Sigmoid colon (tissue), 6 donors: ENCODE measurements at regions not wholly inside any gene's neighbourhood (a gene's known extent, or its start where the extent isn't known, plus 50 kb on each side); places are given as distances from the start of the nearest gene placed in this dataset.

Experiments
- DNase-seq: peaks from one replicate; pipeline ENCODE4 v3.0.0-alpha.2; 2019
- H3K27ac ChIP-seq, 4 donors: fragments of 200-600 bp; sonication (generic); one replicate each; pipeline ENCODE4 v1.5.1; 2016 to 2019; ENCODE audit warnings: mild to moderate bottlenecking in 1 of 4
- H3K27me3 ChIP-seq, 3 donors: fragments of 200-600 bp; sonication (generic); one replicate each; pipeline ENCODE4 v1.5.1; 2019; ENCODE audit warnings: mild to moderate bottlenecking in 1 of 3
- H3K36me3 ChIP-seq, 4 donors: fragments of 200-600 bp; sonication (generic); one replicate each; pipeline ENCODE4 v1.5.1; 2016 to 2019
- H3K4me1 ChIP-seq, 4 donors: fragments of 200-600 bp; sonication (generic); one replicate each; pipeline ENCODE4 v1.5.1; 2017 to 2019
- H3K4me3 ChIP-seq, 4 donors: fragments of 200-600 bp; sonication (generic); one replicate each; pipeline ENCODE4 v1.5.1; 2017 to 2019; ENCODE audit warnings: mild to moderate bottlenecking in 2 of 4, moderate library complexity in 1 of 4
- H3K9me3 ChIP-seq, 4 donors: fragments of 200-600 bp in 3 of 4; sonication (generic) in 3 of 4; one replicate each; pipeline versions ENCODE4 v1.5.1 to v1.6.1; 2013 to 2019
- EP300 ChIP-seq, 4 donors: sonication (generic); formaldehyde crosslinking; IDR thresholded peaks; one replicate each; pipeline ENCODE4 v1.6.1; 2017; ENCODE audit warnings: antibody characterized with exemption in 4 of 4
- POLR2A ChIP-seq, 2 donors: fragments of 450-650 bp; IDR thresholded peaks; one replicate each; pipeline ENCODE4 v1.6.1; 2016; ENCODE audit warnings: antibody characterized with exemption in 2 of 2, mild to moderate bottlenecking in 2 of 2, moderate library complexity in 2 of 2
- POLR2AphosphoS5 ChIP-seq, 4 donors: sonication (generic); formaldehyde crosslinking; IDR thresholded peaks; one replicate each; pipeline ENCODE4 v1.6.1; 2017; ENCODE audit warnings: antibody characterized with exemption in 4 of 4
- WGBS, 2 donors: extraction: QIAGEN DNeasy Blood & Tissue Kit; methylation state at CpG; one replicate each; pipeline ENCODE4 v1.1.7; 2013; 5-methylcytosine and 5-hydroxymethylcytosine counted together
- intact Hi-C: fragments of 100-400 bp; cut with DNase I; formaldehyde crosslinking; loops from one replicate; pipeline ENCODE4 v1.15.1; 2023
- TF ChIP-seq, protein P1 (sequence below), 4 experiments: fragments of 450-650 bp in 3 of 4; fragments of 200-600 bp in 1 of 4; IDR thresholded peaks; one replicate each; pipeline ENCODE4 v1.5.1; 2016 to 2019; ENCODE audit warnings: antibody characterized with exemption in 4 of 4, mild to moderate bottlenecking in 3 of 4, moderate library complexity in 2 of 4
- donor health status: healthy with polysubstance abuse.
- donor health status: healthy.

DNA sequence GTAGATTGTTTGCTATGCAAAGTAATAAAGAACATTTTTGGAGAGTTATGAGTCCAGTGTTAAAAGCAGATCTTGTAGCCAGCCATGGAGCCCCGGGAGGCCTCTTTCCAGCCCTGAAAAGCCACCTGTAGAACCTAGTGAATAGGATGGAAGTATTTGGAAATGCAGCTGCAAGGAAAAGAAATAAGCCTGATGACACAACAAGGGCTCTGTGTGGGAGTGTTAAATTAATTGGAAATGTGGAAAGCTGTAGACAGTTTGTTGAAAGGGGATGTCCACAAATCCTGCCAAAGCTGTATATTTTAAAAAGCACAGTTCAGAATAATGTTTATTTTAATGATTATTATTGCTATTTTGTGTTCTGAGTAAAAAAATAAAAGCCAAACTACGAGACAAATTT lies 152.5 kb upstream of the GHR start:
- no peaks in the 10 kb centered on the region for H3K27me3 ChIP-seq
- no peaks in the 10 kb centered on the region for H3K9me3 ChIP-seq
- 8 to 37% methylated on average over 2 of the region's 2 CpGs for WGBS, 2 donors
- TF ChIP-seq POLR2AphosphoS5 (IDR thresholded peaks at IDR 0.05) (no peak), POLR2A (IDR thresholded peaks at IDR 0.05) (no peak), EP300 (IDR thresholded peaks at IDR 0.05) (no peak)
- TF ChIP-seq, protein P1, sequence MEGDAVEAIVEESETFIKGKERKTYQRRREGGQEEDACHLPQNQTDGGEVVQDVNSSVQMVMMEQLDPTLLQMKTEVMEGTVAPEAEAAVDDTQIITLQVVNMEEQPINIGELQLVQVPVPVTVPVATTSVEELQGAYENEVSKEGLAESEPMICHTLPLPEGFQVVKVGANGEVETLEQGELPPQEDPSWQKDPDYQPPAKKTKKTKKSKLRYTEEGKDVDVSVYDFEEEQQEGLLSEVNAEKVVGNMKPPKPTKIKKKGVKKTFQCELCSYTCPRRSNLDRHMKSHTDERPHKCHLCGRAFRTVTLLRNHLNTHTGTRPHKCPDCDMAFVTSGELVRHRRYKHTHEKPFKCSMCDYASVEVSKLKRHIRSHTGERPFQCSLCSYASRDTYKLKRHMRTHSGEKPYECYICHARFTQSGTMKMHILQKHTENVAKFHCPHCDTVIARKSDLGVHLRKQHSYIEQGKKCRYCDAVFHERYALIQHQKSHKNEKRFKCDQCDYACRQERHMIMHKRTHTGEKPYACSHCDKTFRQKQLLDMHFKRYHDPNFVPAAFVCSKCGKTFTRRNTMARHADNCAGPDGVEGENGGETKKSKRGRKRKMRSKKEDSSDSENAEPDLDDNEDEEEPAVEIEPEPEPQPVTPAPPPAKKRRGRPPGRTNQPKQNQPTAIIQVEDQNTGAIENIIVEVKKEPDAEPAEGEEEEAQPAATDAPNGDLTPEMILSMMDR (IDR thresholded peaks at IDR 0.05) = no peak
- intact Hi-C loops = no loop called here
- no peak overlapping the region for H3K27ac ChIP-seq
- H3K36me3 ChIP-seq = no peaks in the 10 kb centered on the region
- H3K4me1 ChIP-seq = no peaks in the 10 kb centered on the region
- DNase-seq = no peak
- H3K4me3 ChIP-seq = no peak overlapping the region

DNA sequence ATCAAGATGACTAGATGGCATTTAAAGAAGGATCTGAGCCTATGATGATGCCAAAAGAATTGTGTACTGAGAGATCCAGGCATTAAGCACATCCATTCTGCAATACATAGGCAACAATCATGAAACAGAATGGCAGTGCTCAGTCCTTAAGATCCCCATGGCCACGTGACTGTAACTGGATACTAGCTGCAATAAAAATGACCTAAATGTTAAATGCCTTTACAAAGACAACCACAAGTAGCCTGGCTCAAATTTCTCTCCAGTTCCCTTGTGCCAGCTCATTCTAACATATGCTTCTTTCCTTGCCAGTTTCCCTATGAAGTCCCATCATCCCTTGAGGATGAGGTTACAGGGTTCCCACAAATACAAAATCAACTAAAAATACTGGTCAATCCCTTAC lies 148.3 kb upstream of the GHR start:
- 12 to 20% methylated on average over 1 of the region's 1 CpG for WGBS, 2 donors
- H3K36me3 ChIP-seq = no peaks in the 10 kb centered on the region
- H3K27me3 ChIP-seq = no peaks in the 10 kb centered on the region
- DNase-seq = no peak
- H3K4me3 ChIP-seq = no peak overlapping the region
- H3K9me3 ChIP-seq = no peaks in the 10 kb centered on the region
- intact Hi-C loops = no loop called here
- TF ChIP-seq, protein P1 (IDR thresholded peaks at IDR 0.05) = no peak
- no peak for TF ChIP-seq POLR2AphosphoS5 (IDR thresholded peaks at IDR 0.05)
- no peak for TF ChIP-seq POLR2A (IDR thresholded peaks at IDR 0.05)
- no peak for TF ChIP-seq EP300 (IDR thresholded peaks at IDR 0.05)
- H3K27ac ChIP-seq = no peak overlapping the region
- H3K4me1 ChIP-seq = no peaks in the 10 kb centered on the region

DNA sequence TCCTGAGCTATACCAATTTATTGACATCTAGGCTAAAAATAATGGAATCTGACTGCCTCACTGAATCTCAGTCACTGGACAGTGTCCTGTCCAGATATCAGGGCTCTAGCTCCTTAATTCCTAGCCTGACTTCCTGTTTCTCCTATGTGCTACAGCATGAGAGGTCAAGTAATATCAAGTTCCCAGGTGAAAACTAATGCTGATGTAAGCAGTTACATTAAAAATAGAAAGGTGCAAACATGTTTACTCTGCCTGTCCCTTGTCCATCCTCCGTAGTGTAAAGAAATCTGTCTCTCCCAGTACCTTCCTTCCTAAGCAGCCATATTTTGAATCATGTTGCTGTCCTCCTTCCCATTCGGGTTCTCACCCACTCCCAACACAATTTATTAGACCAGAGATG lies 145.9 kb upstream of the GHR start:
- no peak for TF ChIP-seq POLR2AphosphoS5 (IDR thresholded peaks at IDR 0.05)
- TF ChIP-seq EP300 (IDR thresholded peaks at IDR 0.05) = no peak
- TF ChIP-seq, protein P1 (IDR thresholded peaks at IDR 0.05) = no peak
- no peak for TF ChIP-seq POLR2A (IDR thresholded peaks at IDR 0.05)
- H3K4me1 ChIP-seq = no peaks in the 10 kb centered on the region
- no peaks in the 10 kb centered on the region for H3K36me3 ChIP-seq
- intact Hi-C loops = no loop called here
- no peaks in the 10 kb centered on the region for H3K9me3 ChIP-seq
- H3K27me3 ChIP-seq = no peaks in the 10 kb centered on the region
- 57 to 75% methylated on average over 2 of the region's 2 CpGs for WGBS, 2 donors
- no peak overlapping the region for H3K27ac ChIP-seq
- no peak for DNase-seq
- no peak overlapping the region for H3K4me3 ChIP-seq

DNA sequence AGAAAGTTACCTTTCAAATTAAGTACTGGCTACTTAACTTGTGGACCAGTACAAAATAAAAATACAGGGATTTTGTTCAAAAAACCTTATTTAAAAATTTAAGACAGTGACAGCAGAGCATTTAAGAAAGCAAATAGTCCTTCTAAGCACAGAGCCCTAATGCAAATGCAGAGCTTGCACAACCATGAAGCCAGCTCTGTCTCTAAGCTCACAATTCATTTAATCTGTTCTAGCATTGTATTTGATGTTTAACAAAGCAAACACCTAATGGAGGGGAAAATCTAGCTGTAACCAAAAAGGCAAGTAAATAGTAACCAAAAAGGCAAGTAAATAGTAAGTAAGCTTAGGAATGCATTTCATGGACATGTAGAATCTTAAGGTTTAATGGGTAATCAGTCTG lies 138.7 kb upstream of the GHR start:
- H3K9me3 ChIP-seq = no peaks in the 10 kb centered on the region
- H3K4me1 ChIP-seq = no peaks in the 10 kb centered on the region
- H3K36me3 ChIP-seq = no peaks in the 10 kb centered on the region
- H3K27me3 ChIP-seq = no peaks in the 10 kb centered on the region
- no peak overlapping the region for H3K4me3 ChIP-seq
- no peak overlapping the region for H3K27ac ChIP-seq
- intact Hi-C loops = no loop called here
- DNase-seq = no peak
- TF ChIP-seq EP300 (IDR thresholded peaks at IDR 0.05) = no peak
- no peak for TF ChIP-seq POLR2A (IDR thresholded peaks at IDR 0.05)
- no peak for TF ChIP-seq POLR2AphosphoS5 (IDR thresholded peaks at IDR 0.05)
- TF ChIP-seq, protein P1 (IDR thresholded peaks at IDR 0.05) = no peak

DNA sequence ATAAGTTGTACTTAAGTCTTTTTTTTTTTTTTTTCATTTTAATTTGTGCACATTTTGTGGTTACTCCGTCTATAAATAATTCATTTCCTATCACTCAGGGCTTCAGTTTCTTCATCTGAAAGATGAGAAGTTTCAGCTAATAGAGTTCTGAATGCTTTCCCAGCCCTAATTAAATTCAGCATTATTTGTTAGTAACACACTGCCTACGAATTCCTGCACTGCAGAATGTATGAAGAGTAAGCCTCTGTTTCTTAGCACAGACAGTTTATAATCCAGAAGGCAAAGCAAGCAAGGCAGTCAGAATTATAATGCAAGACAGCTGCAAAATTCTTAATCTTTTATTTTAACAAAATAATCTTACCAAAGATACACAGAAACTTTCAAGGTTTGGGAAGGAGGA lies 138.0 kb upstream of the GHR start:
- no peaks in the 10 kb centered on the region for H3K27me3 ChIP-seq
- DNase-seq = no peak
- no peak overlapping the region for H3K27ac ChIP-seq
- WGBS, 2 donors = 47 to 56% methylated on average over 2 of the region's 2 CpGs
- TF ChIP-seq POLR2AphosphoS5 (IDR thresholded peaks at IDR 0.05) (no peak), EP300 (IDR thresholded peaks at IDR 0.05) (no peak), POLR2A (IDR thresholded peaks at IDR 0.05) (no peak)
- TF ChIP-seq, protein P1 (IDR thresholded peaks at IDR 0.05) = no peak
- intact Hi-C loops = no loop called here
- no peaks in the 10 kb centered on the region for H3K36me3 ChIP-seq
- H3K9me3 ChIP-seq = no peaks in the 10 kb centered on the region
- H3K4me3 ChIP-seq = no peak overlapping the region
- H3K4me1 ChIP-seq = no peaks in the 10 kb centered on the region
